ENCODE measurements at regions not wholly inside any gene's neighbourhood (a gene's known extent, or its start where the extent isn't known, plus 50 kb on each side); places are given as distances from the start of the nearest gene placed in this dataset.

- TF ChIP-seq EZH2 (IDR thresholded peaks at IDR 0.05; ENCODE audit: insufficient read depth, poor library complexity, severe bottlenecking): no peak
- TF ChIP-seq EZH2phosphoT487 (IDR thresholded peaks at IDR 0.05; ENCODE audit: insufficient read depth, low read depth): no peak
Measured at GRCh38 chr4:126820631-126821030, 812.1 kb upstream of the INTU start.

Data from GM23248 (cell line).